ELF-1 (cell line): ENCODE measurements at regions not wholly inside any gene's neighbourhood (a gene's known extent, or its start where the extent isn't known, plus 50 kb on each side); places are given as distances from the start of the nearest gene placed in this dataset.
A peak's percentile ranks its signal among the peaks of the same experiment; 100 is the strongest.
"Not testable (repeated sequence)": the region's sequence is repeated elsewhere in the genome, so short reads cannot be mapped to it uniquely, and the experiment has no call there.

Source experiments
- DNase-seq: peaks from one replicate; pipeline ENCODE4 v3.0.0-alpha.2; 2016; ENCODE audit warnings: low read depth, low spot score

GRCh38 chrX:139200793-139201192 is 329.7 kb upstream of the F9 start:
- no peak for DNase-seq

- peak; percentile 21 for DNase-seq
Measured at GRCh38 chrX:139200346-139200745, 330.2 kb upstream of the F9 start.

GRCh38 chrX:139199933-139200332 is 330.6 kb upstream of the F9 start:
- DNase-seq, result no peak

- DNase-seq, result no peak
Measured at GRCh38 chrX:139198936-139199335, 331.6 kb upstream of the F9 start.

GRCh38 chrX:139196890-139197289 is 333.6 kb upstream of the F9 start:
- DNase-seq, result no peak

GRCh38 chrX:139194571-139195280 is 335.8 kb upstream of the F9 start:
- peak; percentile 86 for DNase-seq

- DNase-seq, result peak; percentile 44
Measured at GRCh38 chrX:139192386-139192961, 338.1 kb upstream of the F9 start.

GRCh38 chrX:139191746-139192385 is 338.7 kb upstream of the F9 start:
- DNase-seq, result peak; percentile 27

- no peak for DNase-seq
Measured at GRCh38 chrX:139191286-139191685, 339.3 kb upstream of the F9 start.

- no peak for DNase-seq
Measured at GRCh38 chrX:139187738-139188137, 342.8 kb upstream of the F9 start.

GRCh38 chrX:139186991-139187390 is 343.5 kb upstream of the F9 start:
- no peak for DNase-seq

GRCh38 chrX:139179592-139179991 is 350.9 kb upstream of the F9 start:
- no peak for DNase-seq

- no peak for DNase-seq
Measured at GRCh38 chrX:139178980-139179379, 351.6 kb upstream of the F9 start.

GRCh38 chrX:139172731-139173130 is 357.8 kb upstream of the F9 start:
- no peak for DNase-seq

GRCh38 chrX:139170526-139171173 is 359.9 kb upstream of the F9 start:
- DNase-seq, result no peak

- DNase-seq, result no peak
Measured at GRCh38 chrX:139167282-139167681, 363.3 kb upstream of the F9 start.

GRCh38 chrX:139158256-139158655 is 372.3 kb upstream of the F9 start:
- peak; percentile 60 for DNase-seq

- DNase-seq, result no peak
Measured at GRCh38 chrX:139156356-139156755, 374.2 kb upstream of the F9 start.

GRCh38 chrX:139146625-139147024 is 383.9 kb upstream of the F9 start:
- DNase-seq, result not testable (repeated sequence)

GRCh38 chrX:139141370-139141769 is 389.2 kb upstream of the F9 start:
- DNase-seq, result no peak

GRCh38 chrX:139134316-139134715 is 396.2 kb upstream of the F9 start:
- no peak for DNase-seq

GRCh38 chrX:139126493-139126892 is 404.0 kb upstream of the F9 start:
- DNase-seq, result peak; percentile 78

GRCh38 chrX:139125916-139126315 is 404.6 kb upstream of the F9 start:
- DNase-seq, result no peak
